PC-3 (cell line): ENCODE measurements at regions not wholly inside any gene's neighbourhood (a gene's known extent, or its start where the extent isn't known, plus 50 kb on each side); places are given as distances from the start of the nearest gene placed in this dataset.
"Not testable (repeated sequence)": the region's sequence is repeated elsewhere in the genome, so short reads cannot be mapped to it uniquely, and the experiment has no call there.

Experiments used
- ATAC-seq: fragments of 200-7000 bp; cut with Tn5 transposase; 2 replicates; pipeline ENCODE4 v1.9.1; 2020; ENCODE audit warnings: mild to moderate bottlenecking, moderate library complexity
- BruUV-seq: library from RNA; stranded (reverse); fragments of 400-500 nt; replicated peaks from 2 replicates; lab custom pipeline; 2021; lab: Mats Ljungman, UMichigan
- CTCF ChIA-PET: fragments of 300-600 bp; sonication (Branson Sonifier 250); formaldehyde crosslinking; loops from one replicate; lab custom pipeline; 2022; ENCODE audit warnings: antibody characterized with exemption; lab: Charles Lee
- POLR2A ChIA-PET: fragments of 300-600 bp; sonication (Branson Sonifier 250); formaldehyde crosslinking; loops from one replicate; lab custom pipeline; 2022; ENCODE audit warnings: antibody characterized with exemption; ENCODE audit not compliant: unreplicated experiment; lab: Charles Lee
- DNase-seq: peaks from one replicate; pipeline ENCODE4 v3.0.0-alpha.2; 2015
- H2AFZ ChIP-seq: fragments of 300-600 bp; sonication (generic); 2 replicates; pipeline ENCODE4 v1.6.0; 2016; ENCODE audit warnings: antibody characterized with exemption, low read length
- H3F3A ChIP-seq: fragments of 300-600 bp; sonication (generic); one replicate; pipeline ENCODE4 v1.6.0; 2017; ENCODE audit warnings: antibody characterized with exemption, low read length, control low read depth, mild to moderate bottlenecking; ENCODE audit not compliant: unreplicated experiment
- H3K27ac ChIP-seq: fragments of 300-600 bp; sonication (generic); 2 replicates; pipeline ENCODE4 v1.5.1; 2016; ENCODE audit warnings: mild to moderate bottlenecking, low read length
- H3K27me3 ChIP-seq: fragments of 300-600 bp; sonication (generic); 2 replicates; pipeline ENCODE4 v1.6.1; 2016; ENCODE audit warnings: low read length, mixed read lengths
- H3K36me3 ChIP-seq: fragments of 300-600 bp; sonication (generic); 2 replicates; pipeline ENCODE4 v1.6.1; 2016; ENCODE audit warnings: low read depth, mixed run types, low read length, mixed read lengths
- H3K4me1 ChIP-seq: fragments of 300-600 bp; sonication (generic); 2 replicates; pipeline ENCODE4 v1.5.1; 2016; ENCODE audit warnings: low read length; ENCODE audit not compliant: insufficient read depth
- H3K4me2 ChIP-seq: fragments of 300-600 bp; sonication (generic); 2 replicates; pipeline ENCODE4 v1.6.0; 2016; ENCODE audit warnings: low read length
- H3K4me3 ChIP-seq: fragments of 300-600 bp; sonication (generic); 2 replicates; pipeline ENCODE4 v1.5.1; 2016; ENCODE audit warnings: mild to moderate bottlenecking, low read length, mixed read lengths
- H3K79me2 ChIP-seq: fragments of 300-600 bp; sonication (generic); 2 replicates; pipeline ENCODE4 v1.6.1; 2017; ENCODE audit warnings: low read length, mixed read lengths
- H3K9ac ChIP-seq: fragments of 300-600 bp; sonication (generic); 2 replicates; pipeline ENCODE4 v1.6.0; 2016; ENCODE audit warnings: mild to moderate bottlenecking, low read length
- H3K9me2 ChIP-seq: fragments of 300-600 bp; sonication (generic); replicated peaks from 2 replicates; pipeline ENCODE4 v1.6.1; 2016; ENCODE audit warnings: mixed run types, low read length, mixed read lengths
- H3K9me3 ChIP-seq: fragments of 300-600 bp; sonication (generic); 2 replicates; pipeline ENCODE4 v1.6.1; 2016; ENCODE audit warnings: low read length, mixed read lengths
- H4K20me1 ChIP-seq: fragments of 300-600 bp; sonication (generic); 2 replicates; pipeline ENCODE4 v1.6.1; 2016; ENCODE audit warnings: low read length, mixed read lengths
- CTCF ChIP-seq: fragments of 300-600 bp; sonication (generic); conservative IDR thresholded peaks from 2 replicates; pipeline ENCODE4 v1.5.1; 2017; ENCODE audit warnings: antibody characterized with exemption, low read depth, mild to moderate bottlenecking, low read length
- EZH2 ChIP-seq: fragments of 300-600 bp; sonication (generic); IDR thresholded peaks from one replicate; pipeline ENCODE4 v1.6.1; 2017; ENCODE audit warnings: antibody characterized with exemption, mild to moderate bottlenecking, low read length; ENCODE audit not compliant: unreplicated experiment
- EZH2phosphoT487 ChIP-seq: fragments of 300-600 bp; sonication (generic); IDR thresholded peaks from 2 replicates; pipeline ENCODE4 v1.6.1; 2018; ENCODE audit warnings: mild to moderate bottlenecking, antibody characterized with exemption, low read length, borderline replicate concordance
- intact Hi-C: fragments of 100-400 bp; cut with micrococcal nuclease; formaldehyde crosslinking; loops from 2 replicates; pipeline ENCODE4 v1.9.0; 2023

GRCh38 chr5:114858665-114859437 lies 310.9 kb downstream of the TRIM36 start:
- no peak for DNase-seq

DNA sequence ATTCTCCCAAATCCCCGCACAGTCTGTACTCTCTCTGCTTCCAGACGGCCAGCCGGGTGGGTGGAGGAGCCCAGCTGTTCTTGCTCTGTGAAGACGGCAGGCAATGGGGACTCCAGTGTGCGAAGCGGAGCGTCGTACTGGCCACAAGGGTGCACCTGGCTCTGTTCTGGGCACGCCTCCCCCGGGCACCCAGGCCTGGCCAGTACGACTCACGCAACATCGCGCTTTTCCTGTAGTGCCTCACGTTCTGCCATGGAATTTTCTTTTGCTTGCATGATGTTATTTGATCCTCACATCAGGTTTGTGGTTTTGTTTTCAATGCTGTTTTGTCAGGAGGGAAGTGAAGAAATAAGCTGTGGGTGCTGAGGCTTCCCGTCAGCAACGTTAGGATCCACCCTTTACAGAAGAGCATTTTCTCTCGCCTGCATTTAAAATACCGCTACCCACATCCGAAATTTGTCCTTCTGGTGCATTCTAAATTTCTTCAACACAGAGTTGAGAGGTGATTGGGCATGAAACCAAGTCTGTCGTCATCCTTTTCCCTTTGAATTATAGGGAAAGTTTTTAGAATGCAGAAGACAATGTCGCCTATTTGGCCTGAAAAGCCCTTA lies 311.7 kb downstream of the TRIM36 start:
- no peaks in the 10 kb centered on the region for H4K20me1 ChIP-seq
- no peaks in the 10 kb centered on the region for H3K79me2 ChIP-seq
- POLR2A ChIA-PET, result no interaction called here
- H3K9me2 ChIP-seq, result no peaks in the 10 kb centered on the region
- no peak overlapping the region for H2AFZ ChIP-seq
- no peak overlapping the region for H3K9ac ChIP-seq
- H3K4me3 ChIP-seq, result no peak overlapping the region
- no peaks in the 10 kb centered on the region for H3F3A ChIP-seq
- H3K4me2 ChIP-seq, result no peak overlapping the region
- no peak overlapping the region for H3K27ac ChIP-seq
- intact Hi-C loops, result no loop called here
- H3K4me1 ChIP-seq, result no peaks in the 10 kb centered on the region
- no peak for TF ChIP-seq CTCF
- TF ChIP-seq EZH2, result no peak
- no peak for TF ChIP-seq EZH2phosphoT487
- no peak for ATAC-seq
- H3K36me3 ChIP-seq, result no peaks in the 10 kb centered on the region
- BruUV-seq, result no TSS peak
- no peaks in the 10 kb centered on the region for H3K9me3 ChIP-seq
- CTCF ChIA-PET, result no interaction called here
- no peaks in the 10 kb centered on the region for H3K27me3 ChIP-seq
- peak; percentile 2 for DNase-seq

More at GRCh38 chr5:114858665-114859437, 310.9 kb downstream of the TRIM36 start:
- H3K9me3 ChIP-seq, result no peaks in the 10 kb centered on the region
- H3K79me2 ChIP-seq, result no peaks in the 10 kb centered on the region
- H2AFZ ChIP-seq, result no peak overlapping the region
- H3K4me3 ChIP-seq, result no peak overlapping the region
- POLR2A ChIA-PET, result no interaction called here
- no peaks in the 10 kb centered on the region for H3K9me2 ChIP-seq
- no peaks in the 10 kb centered on the region for H3K36me3 ChIP-seq
- no peaks in the 10 kb centered on the region for H3K27me3 ChIP-seq
- no TSS peak for BruUV-seq
- H3F3A ChIP-seq, result no peaks in the 10 kb centered on the region
- H3K4me2 ChIP-seq, result no peak overlapping the region
- H3K27ac ChIP-seq, result no peak overlapping the region
- H4K20me1 ChIP-seq, result no peaks in the 10 kb centered on the region
- no peak overlapping the region for H3K9ac ChIP-seq
- H3K4me1 ChIP-seq, result no peaks in the 10 kb centered on the region
- intact Hi-C loops, result no loop called here
- CTCF ChIA-PET, result no interaction called here
- ATAC-seq, result no peak
- no peak for TF ChIP-seq CTCF
- no peak for TF ChIP-seq EZH2
- TF ChIP-seq EZH2phosphoT487, result no peak

- BruUV-seq, H3F3A ChIP-seq, H3K4me1 ChIP-seq, H3K27me3 ChIP-seq, H3K4me3 ChIP-seq, H3K79me2 ChIP-seq, H3K36me3 ChIP-seq, intact Hi-C loops, POLR2A ChIA-PET, DNase-seq, H3K27ac ChIP-seq, H2AFZ ChIP-seq, H3K4me2 ChIP-seq, H4K20me1 ChIP-seq, ATAC-seq, H3K9ac ChIP-seq, CTCF ChIA-PET, H3K9me3 ChIP-seq, H3K9me2 ChIP-seq: not testable (repeated sequence)
Measured at GRCh38 chr5:114844711-114845110, 325.0 kb downstream of the TRIM36 start.
